Neural cell (in vitro differentiated cells): ENCODE measurements at regions not wholly inside any gene's neighbourhood (a gene's known extent, or its start where the extent isn't known, plus 50 kb on each side); places are given as distances from the start of the nearest gene placed in this dataset.

ENCODE experiments used
- H2AFZ ChIP-seq: fragments of 200-600, 300-800 bp; sonication (generic), shearing (Covaris generic); 2 replicates; pipeline ENCODE4 v1.6.0; 2014; ENCODE audit warnings: low read depth, mild to moderate bottlenecking, antibody characterized with exemption, low read length, moderate library complexity
- H3F3A ChIP-seq: fragments of 200-600 bp; shearing (Covaris generic); 2 replicates; pipeline ENCODE4 v1.6.1; 2016; ENCODE audit warnings: mild to moderate bottlenecking, moderate library complexity, mixed read lengths, antibody characterized with exemption, low read length; ENCODE audit not compliant: insufficient read depth, poor library complexity, severe bottlenecking
- H3K27ac ChIP-seq: fragments of 200-600, 300-800 bp; sonication (generic), shearing (Covaris generic); 2 replicates; pipeline ENCODE4 v1.5.1; 2014; ENCODE audit warnings: mild to moderate bottlenecking, low read length, moderate library complexity
- H3K27me3 ChIP-seq: fragments of 300-800, 200-600 bp; sonication (generic), shearing (Covaris generic); 2 replicates; pipeline ENCODE4 v1.6.0; 2014; ENCODE audit warnings: mild to moderate bottlenecking, low read depth, low read length, moderate library complexity; ENCODE audit not compliant: insufficient read depth
- H3K36me3 ChIP-seq: fragments of 300-800, 200-600 bp; sonication (generic), shearing (Covaris generic); 2 replicates; pipeline ENCODE4 v1.5.1; 2014; ENCODE audit warnings: mild to moderate bottlenecking, antibody characterized with exemption, low read length, moderate library complexity; ENCODE audit not compliant: insufficient read depth
- H3K4me2 ChIP-seq: fragments of 300-800, 200-600 bp; sonication (generic), shearing (Covaris generic); 2 replicates; pipeline ENCODE4 v1.6.0; 2014; ENCODE audit warnings: mild to moderate bottlenecking, low read length
- H3K4me3 ChIP-seq: fragments of 300-800, 200-600 bp; sonication (generic), shearing (Covaris generic); 2 replicates; pipeline ENCODE4 v1.5.1; 2014; ENCODE audit warnings: mild to moderate bottlenecking, low read length, moderate library complexity
- H3K79me2 ChIP-seq: fragments of 200-600 bp; shearing (Covaris generic); replicated peaks from 2 replicates; pipeline ENCODE4 v1.6.0; 2014; ENCODE audit warnings: mild to moderate bottlenecking, low read length, moderate library complexity; ENCODE audit not compliant: insufficient read depth
- H3K9ac ChIP-seq: fragments of 300-800, 200-600 bp; sonication (generic), shearing (Covaris generic); 2 replicates; pipeline ENCODE4 v1.6.1; 2016; ENCODE audit warnings: mild to moderate bottlenecking, low read length, mixed read lengths
- H3K9me2 ChIP-seq: fragments of 200-600 bp; shearing (Covaris generic); 2 replicates; pipeline ENCODE4 v1.6.1; 2016; ENCODE audit warnings: mild to moderate bottlenecking, low read length, mixed read lengths; ENCODE audit not compliant: insufficient read depth
- H3K9me3 ChIP-seq: fragments of 200-600, 300-800 bp; sonication (generic), shearing (Covaris generic); 2 replicates; pipeline ENCODE4 v1.6.1; 2016; ENCODE audit warnings: mild to moderate bottlenecking, mixed run types, low read length, moderate library complexity, mixed read lengths
- H4K20me1 ChIP-seq: fragments of 200-600 bp; shearing (Covaris generic); 2 replicates; pipeline ENCODE4 v1.6.1; 2016; ENCODE audit warnings: mild to moderate bottlenecking, mixed run types; ENCODE audit not compliant: insufficient read depth
- CTCF ChIP-seq: fragments of 450-650 bp; IDR thresholded peaks from 2 replicates; pipeline ENCODE4 v1.5.1; 2014; ENCODE audit warnings: antibody characterized with exemption, mild to moderate bottlenecking, moderate library complexity; ENCODE audit not compliant: poor library complexity, severe bottlenecking
- EP300 ChIP-seq: fragments of 450-650 bp; conservative IDR thresholded peaks from 2 replicates; pipeline ENCODE4 v1.6.1; 2014; ENCODE audit warnings: antibody characterized with exemption, mild to moderate bottlenecking, moderate library complexity; ENCODE audit not compliant: poor library complexity, severe bottlenecking
- EZH2 ChIP-seq: fragments of 200-600, 300-800 bp; shearing (Covaris generic), sonication (generic); IDR thresholded peaks from 2 replicates; pipeline ENCODE4 v1.6.1; 2014; ENCODE audit warnings: antibody characterized with exemption, low read length, borderline replicate concordance, mild to moderate bottlenecking; ENCODE audit not compliant: insufficient read depth, poor library complexity, severe bottlenecking
- MXI1 ChIP-seq: fragments of 450-650 bp; conservative IDR thresholded peaks from 2 replicates; pipeline ENCODE4 v1.6.1; 2014; ENCODE audit warnings: antibody characterized with exemption, mild to moderate bottlenecking; ENCODE audit not compliant: poor library complexity, severe bottlenecking
- POLR2AphosphoS5 ChIP-seq: IDR thresholded peaks from 2 replicates; pipeline ENCODE4 v1.6.1; 2012
- RAD21 ChIP-seq: fragments of 450-650 bp; conservative IDR thresholded peaks from 2 replicates; pipeline ENCODE4 v1.6.1; 2014; ENCODE audit warnings: antibody characterized with exemption, mild to moderate bottlenecking, moderate library complexity
- REST ChIP-seq: IDR thresholded peaks from 2 replicates; pipeline ENCODE4 v1.6.1; 2012; ENCODE audit warnings: borderline replicate concordance
- SMC3 ChIP-seq: fragments of 450-650 bp; conservative IDR thresholded peaks from 2 replicates; pipeline ENCODE4 v1.6.1; 2014; ENCODE audit warnings: antibody characterized with exemption, mild to moderate bottlenecking, moderate library complexity; ENCODE audit not compliant: poor library complexity
- TAF1 ChIP-seq: IDR thresholded peaks from 2 replicates; pipeline ENCODE4 v1.6.1; 2012; ENCODE audit warnings: low read depth

GRCh38 chr11:23585416-23586104 lies 725.3 kb upstream of the CCDC179 start:
- no peaks in the 10 kb centered on the region for H4K20me1 ChIP-seq
- no peaks in the 10 kb centered on the region for H3K79me2 ChIP-seq
- H3K4me2 ChIP-seq, result no peak overlapping the region
- H3K27ac ChIP-seq, result no peak overlapping the region
- no peaks in the 10 kb centered on the region for H3K36me3 ChIP-seq
- no peaks in the 10 kb centered on the region for H3K9me3 ChIP-seq
- no peak overlapping the region for H3K9ac ChIP-seq
- no peaks in the 10 kb centered on the region for H3K27me3 ChIP-seq
- TF ChIP-seq MXI1, result no peak
- no peak for TF ChIP-seq TAF1
- no peak for TF ChIP-seq CTCF
- no peak for TF ChIP-seq SMC3
- no peak for TF ChIP-seq EZH2
- no peak for TF ChIP-seq REST
- no peak for TF ChIP-seq POLR2AphosphoS5
- TF ChIP-seq EP300, result no peak
- TF ChIP-seq RAD21, result no peak
- H3K4me3 ChIP-seq, result no peak overlapping the region
- H3K9me2 ChIP-seq, result no peaks in the 10 kb centered on the region
- no peak overlapping the region for H2AFZ ChIP-seq
- H3F3A ChIP-seq, result no peaks in the 10 kb centered on the region

- Histone ChIP-seq H3K36me3 (no peaks in the 10 kb centered on the region), H3K27ac (no peak overlapping the region), H3K79me2 (no peaks in the 10 kb centered on the region), H3K4me3 (no peak overlapping the region), H3K9me3 (no peaks in the 10 kb centered on the region), H2AFZ (no peak overlapping the region), H3K4me2 (no peak overlapping the region), H4K20me1 (no peaks in the 10 kb centered on the region), H3K9ac (no peak overlapping the region), H3K9me2 (no peaks in the 10 kb centered on the region), H3K27me3 (no peaks in the 10 kb centered on the region), H3F3A (no peaks in the 10 kb centered on the region)
- TF ChIP-seq SMC3, result no peak
- no peak for TF ChIP-seq MXI1
- no peak for TF ChIP-seq EP300
- no peak for TF ChIP-seq POLR2AphosphoS5
- no peak for TF ChIP-seq CTCF
- no peak for TF ChIP-seq EZH2
- TF ChIP-seq REST, result no peak
- TF ChIP-seq RAD21, result no peak
- TF ChIP-seq TAF1, result no peak
Observed at GRCh38 chr11:23586173-23586572, 725.9 kb upstream of the CCDC179 start.
